NCI-H748 treated with DMSO at 0.1 percent for 48 hours (cell line): ENCODE measurements at regions not wholly inside any gene's neighbourhood (a gene's known extent, or its start where the extent isn't known, plus 50 kb on each side); places are given as distances from the start of the nearest gene placed in this dataset.
"Not testable (repeated sequence)": the region's sequence is repeated elsewhere in the genome, so short reads cannot be mapped to it uniquely, and the experiment has no call there.

Experiments
- DNase-seq: peaks from one replicate; lab custom pipeline; 2025; lab: John Stamatoyannopoulos, UW

DNA sequence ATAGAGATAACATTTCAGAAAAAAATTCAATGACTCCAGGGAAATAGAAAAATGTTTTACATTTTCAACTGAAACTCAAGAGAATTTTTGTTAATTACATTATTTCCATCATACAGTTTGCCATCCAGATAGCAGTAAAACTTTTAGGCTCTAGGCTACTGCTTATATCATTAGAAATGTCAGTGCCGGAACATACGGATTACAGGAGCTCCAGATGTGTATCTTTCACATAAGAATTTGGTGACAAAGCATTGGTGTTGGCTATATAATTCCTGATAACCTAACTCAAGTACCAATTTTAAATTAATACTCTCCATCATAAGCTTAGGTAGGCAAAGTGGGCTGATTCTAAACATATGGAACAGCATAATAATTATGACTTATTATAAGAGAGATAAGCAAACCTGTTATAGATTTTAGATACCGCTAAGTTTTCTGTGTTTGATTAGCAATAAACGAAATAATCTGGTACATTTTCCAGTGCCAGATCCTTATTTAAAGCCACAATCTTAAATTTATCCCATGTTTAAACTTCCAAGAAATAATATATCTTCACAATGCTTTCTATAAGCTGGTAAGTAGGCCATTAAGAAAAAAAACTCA is 637.9 kb downstream of the NXPH1 start:
- no peak for DNase-seq

DNA sequence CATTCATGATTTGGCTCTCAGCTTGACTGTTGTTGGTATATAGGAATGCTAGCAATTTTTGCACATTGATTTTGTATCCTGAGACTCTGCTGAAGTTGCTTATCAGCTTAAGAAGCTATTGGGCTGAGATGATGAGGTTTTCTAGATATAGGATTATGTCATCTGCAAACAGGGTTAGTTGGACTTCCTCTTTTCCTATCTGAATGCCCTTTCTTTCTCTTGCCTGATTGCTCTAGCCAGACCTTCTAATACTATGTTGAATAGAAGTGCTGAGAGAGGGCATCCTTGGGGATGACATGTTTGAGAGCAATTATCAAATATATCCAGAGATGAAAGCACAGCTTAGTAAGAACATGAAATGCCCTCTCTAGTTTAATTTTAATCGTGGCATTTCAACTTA is 642.4 kb downstream of the NXPH1 start:
- not testable (repeated sequence) for DNase-seq

DNA sequence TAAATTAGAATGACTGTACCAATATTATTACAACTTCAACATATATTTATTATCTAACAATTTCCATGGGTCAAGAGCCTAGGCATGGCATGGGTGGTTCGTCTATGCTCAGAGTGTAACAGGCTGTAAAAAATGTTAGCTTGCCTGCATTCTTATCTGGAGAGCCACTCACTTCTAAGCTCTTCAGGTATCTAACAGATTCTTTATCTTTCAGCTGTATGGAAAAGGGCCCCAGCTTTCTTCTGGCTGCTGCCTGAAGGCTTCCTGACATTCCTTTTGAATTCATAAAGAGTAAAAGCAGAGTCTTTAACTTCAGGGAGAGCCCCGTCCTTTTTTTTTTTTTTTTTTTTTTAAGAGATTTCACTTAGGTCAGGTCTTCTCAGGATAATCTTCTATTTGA is 648.8 kb downstream of the NXPH1 start:
- DNase-seq: no peak

DNA sequence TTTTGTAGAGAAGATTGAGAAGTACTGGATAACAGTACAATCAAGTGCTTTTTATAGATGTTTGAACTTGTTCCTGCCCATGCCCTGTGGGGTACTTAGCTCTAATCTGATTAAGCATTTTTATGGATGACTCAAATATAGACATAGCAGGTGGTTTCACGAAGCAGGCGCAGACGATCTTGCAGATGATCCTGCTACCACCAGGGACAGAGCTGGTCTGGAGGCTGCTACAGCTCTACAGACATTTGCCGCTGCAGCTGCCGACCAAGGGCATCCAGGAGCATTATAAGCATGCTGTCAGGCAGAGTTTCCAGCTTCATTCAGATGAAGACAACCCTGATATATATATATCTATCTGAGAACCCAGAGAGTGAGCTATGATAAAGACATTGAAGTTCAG is 650.4 kb downstream of the NXPH1 start:
- DNase-seq: no peak

DNA sequence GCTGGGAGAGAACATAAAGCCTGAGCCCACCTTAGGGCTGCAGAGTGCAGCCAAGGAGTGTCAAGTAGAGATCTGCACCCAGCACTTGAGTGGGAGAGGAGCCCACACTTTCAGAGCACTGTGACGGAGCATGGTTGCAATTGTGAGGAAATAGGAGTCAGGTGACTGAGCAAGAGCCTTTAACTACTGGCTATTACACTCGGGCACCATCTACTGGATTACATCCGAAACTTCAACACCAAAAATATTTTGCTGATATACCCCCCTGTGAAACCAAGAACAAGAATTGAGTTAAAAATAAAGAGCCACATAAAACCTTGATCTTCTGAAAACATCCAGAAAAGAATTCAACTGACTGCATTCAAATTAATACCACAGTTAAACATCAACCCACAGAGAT is 657.9 kb downstream of the NXPH1 start:
- no peak for DNase-seq

DNA sequence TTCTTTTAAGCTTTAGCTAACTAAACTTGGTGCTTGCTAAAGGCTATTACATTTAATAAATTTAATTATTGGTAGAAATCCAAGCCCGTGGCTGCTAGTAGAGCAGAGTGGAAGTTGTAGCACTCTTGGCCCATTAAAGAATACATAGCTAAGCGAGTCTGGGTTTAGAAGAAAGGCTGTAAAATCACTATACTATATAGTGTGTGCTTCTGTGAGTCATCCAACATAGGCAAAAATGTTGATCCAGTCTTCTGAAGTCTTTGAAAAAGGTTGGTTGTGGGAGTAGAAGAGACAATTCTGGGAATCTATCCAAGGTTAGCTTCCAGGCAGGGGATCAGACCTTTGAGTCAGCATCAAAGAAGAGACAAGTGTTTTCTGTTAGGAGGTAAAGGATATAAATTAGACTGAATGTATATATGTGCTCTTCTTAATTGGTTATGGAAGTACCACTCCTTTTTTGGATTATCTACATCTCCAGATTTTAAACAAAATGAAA is 664.2 kb downstream of the NXPH1 start:
- no peak for DNase-seq

DNA sequence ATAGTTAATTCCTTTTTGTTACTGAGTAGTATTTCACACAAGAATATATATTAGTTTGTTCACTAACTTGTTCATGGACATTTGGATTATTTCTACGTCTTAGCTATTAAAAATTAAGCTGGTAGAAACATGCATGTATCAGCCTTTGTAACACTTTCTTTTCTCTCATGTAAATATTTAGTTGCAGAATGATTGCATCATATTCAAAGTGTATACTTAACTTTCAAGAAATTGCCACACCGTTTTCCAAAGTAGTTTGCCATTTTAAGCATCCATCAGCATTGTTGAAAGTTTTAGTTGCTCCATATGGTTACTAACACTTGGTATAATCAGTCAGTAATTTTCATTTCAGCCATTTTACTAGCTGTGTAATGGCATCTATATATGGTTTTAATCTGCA is 666.9 kb downstream of the NXPH1 start:
- DNase-seq: no peak

DNA sequence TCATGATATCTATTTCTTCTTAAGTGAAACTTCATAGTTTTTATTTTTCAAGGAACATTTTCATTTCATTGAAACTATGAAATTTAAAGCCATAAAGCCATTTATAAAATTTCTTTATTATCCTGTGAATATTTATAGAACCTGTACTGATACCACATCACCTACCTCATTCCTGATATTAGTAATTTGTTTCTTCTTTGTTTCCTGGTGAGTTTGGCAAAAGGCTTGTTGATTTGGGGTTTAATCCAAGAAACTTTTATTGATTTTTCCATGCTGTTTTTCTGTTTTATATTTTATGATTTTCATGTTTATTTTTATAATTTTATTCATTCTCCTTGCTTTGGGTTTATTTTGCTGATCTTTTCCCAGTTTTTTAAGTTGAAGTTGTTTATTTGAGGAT is 669.4 kb downstream of the NXPH1 start:
- DNase-seq: no peak

DNA sequence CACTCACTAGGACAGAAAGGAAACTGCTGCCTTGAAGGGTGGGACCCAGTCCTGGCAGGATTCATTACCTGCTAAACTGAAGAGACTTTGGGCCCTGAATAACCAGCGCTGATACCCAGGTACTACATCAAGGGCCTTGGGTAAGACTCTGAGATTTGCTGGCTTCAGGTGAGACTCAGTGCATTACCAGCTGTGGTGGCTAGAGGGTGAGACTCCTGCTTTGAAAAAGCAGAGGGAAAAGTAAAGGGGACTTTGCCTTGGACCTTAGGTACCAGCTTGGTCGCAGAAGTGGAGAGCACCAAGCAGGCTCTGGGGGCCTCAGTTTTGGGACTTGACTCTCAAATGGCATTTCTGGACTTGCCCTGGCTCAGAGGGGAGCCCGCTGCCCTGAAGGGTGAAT is 673.3 kb downstream of the NXPH1 start:
- no peak for DNase-seq

DNA sequence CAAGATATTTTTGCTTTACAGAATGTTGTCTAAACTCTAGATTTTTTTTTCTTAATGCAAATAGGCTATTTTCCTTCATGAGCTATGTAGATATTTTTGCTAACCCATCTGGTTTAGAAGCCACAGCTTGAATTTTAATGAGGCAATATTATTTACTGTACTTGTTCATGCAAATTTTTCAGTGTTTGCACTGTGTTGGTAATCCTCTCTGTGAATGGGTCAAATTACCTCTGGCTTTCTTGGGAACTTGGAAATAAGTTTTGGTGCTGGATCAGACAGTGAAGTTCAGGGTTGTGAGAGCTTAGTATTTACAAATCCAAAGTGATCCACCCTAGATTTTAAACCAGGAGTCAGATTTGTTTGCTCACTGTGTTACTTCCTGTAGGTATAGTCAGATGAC is 686.9 kb downstream of the NXPH1 start:
- no peak for DNase-seq

DNA sequence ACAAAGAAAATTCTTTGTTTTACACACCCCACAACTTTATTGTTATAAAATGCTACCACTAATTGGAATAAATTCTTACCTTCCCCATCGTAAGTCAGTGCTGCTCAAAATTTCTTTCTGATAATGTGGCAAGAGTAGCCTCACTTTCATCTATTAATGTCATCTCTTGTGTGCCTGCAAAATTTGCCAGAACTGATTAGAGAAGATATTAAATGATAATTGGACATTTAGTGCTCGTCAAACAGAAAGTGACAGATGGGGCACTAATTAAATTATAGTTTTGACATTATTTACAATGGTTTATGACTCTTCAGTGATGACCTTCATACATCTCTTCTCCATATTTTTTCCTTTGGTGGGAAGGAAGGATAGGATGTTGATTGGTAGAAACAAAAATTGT is 690.9 kb downstream of the NXPH1 start:
- no peak for DNase-seq

DNA sequence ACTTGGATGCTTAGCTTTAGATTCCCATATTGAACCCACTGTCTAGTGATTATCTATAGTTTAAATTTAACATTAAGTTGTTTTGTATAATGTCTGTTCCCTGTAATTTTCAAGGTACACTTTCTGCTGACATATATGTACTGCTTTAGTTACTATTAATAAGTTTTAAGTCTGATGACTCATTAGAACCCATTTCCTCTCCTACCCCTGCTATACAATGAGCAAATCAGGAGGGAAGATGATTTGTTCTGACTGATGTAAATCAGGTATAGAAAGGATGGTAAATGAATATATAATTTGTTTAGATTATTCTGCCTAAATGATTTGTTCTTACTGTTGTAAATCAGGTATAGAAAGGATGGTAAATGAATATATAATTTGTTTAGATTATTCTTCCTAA is 691.8 kb downstream of the NXPH1 start:
- no peak for DNase-seq

DNA sequence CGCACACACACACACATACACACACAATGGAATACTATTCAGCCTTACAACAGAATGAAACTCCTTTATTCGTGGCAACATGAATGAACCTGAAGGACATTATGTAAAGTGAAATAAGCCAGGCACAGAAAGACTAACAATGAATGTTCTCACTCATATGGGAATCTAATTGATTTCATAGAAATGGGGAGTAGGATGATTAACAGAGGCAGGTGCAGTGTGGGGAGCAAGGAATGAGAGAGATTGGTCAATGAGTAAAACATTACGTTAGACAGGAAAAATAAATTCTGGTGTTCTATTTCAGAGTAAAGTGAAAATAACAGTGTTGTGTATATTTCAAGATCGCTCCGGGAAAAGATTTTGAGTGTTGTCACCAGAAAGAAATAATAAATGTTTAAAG is 694.5 kb downstream of the NXPH1 start:
- DNase-seq: no peak

DNA sequence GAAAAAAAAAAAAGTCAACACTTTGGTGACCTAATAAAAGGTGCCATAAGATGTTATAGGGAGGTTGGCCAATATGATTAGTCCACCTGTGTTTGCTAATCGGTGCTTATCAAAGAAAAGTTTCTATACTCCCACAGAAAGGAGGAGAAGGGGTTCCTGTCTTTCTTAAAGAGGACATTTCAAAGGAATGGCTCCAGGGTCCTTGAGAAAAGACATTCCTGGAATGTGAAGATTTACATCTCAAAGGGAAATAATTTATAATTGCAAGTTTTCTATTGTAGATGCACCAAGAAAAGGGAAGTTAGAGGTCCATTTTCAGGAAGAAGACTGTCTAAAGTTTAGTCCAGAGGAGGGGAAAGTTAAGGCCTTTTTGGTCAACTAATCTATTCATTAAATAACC is 715.3 kb downstream of the NXPH1 start:
- DNase-seq: no peak

DNA sequence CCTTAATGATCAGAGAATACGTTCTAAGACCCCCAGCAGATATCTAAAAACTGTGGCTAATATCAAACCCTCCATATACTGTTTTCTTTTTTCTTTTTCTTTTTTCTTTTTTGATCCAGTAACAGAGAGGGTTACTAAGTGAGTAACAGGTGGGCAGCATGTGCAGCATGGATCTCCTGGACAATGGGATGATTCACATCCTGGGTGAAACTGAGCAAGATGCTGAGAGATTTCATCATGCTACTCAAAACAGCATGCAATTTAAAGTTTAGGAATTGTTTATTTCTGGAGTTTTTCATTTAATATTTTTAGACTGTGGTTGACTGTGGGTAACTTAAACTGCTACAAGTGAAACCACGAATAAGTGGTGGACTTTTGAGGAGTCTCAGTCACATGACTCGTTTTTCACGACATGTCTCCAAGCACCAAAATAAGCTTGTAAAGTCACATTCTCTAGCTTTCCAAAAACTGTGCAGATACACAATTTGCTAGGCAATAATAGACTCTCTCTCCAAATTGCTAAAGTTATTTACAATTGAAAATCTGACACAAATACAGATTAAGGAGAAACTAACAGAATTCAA is 716.2 kb downstream of the NXPH1 start:
- DNase-seq: no peak

DNA sequence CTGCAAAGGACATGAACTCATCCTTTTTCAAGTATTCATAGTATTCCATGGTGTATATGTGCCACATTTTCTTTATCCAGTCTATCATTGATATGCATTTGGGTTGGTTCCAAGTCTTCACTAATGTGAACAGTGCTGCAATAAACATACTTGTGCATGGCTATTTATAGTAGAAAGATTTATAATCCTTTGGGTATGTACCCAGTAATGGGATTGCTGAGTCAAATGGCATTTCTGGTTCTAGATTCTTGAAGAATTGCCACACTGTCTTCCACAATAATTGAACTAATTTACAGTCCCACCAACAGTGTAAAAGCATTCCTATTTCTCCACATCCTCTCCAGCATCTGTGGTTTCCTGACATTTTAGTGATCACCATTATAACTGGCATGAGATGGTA is 730.3 kb downstream of the NXPH1 start:
- not testable (repeated sequence) for DNase-seq

DNA sequence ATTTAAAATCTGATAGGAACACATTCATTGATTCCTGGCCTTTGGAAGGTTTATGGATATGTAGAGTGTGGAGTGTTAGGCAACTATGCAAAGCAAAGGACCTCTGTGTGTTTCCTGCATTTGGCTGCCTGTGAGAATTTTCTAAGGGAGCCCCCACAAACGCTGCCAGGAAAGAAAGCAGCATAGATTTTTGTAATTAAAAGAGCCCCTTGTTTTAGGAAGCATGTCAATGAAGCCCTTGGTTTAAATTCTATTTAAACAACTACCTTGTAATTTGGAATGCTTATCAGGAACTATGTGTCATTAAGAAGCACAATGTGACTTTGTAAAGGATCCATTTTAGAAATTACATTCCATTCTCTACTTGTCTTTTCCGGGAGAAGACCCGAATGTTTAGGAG is 742.5 kb downstream of the NXPH1 start:
- no peak for DNase-seq

DNA sequence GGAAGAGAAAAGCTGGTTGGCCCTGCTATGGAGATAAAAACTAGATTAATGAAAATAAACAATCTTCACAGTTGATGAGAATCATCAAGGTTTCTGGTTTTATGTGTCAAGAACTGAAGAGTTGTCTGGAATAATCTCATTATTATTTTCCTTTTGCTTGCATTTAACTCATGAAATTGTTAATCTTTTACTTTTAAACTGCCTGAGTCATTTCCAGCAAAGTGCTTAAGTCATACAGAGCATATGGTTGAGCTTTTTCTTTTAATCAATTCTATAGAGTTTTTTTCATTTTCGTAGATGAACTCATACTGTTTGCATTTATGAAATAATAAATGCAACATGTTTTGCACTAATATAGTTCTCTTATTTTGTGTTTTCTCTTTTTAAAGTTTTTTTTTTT is 747.9 kb downstream of the NXPH1 start:
- DNase-seq: no peak

DNA sequence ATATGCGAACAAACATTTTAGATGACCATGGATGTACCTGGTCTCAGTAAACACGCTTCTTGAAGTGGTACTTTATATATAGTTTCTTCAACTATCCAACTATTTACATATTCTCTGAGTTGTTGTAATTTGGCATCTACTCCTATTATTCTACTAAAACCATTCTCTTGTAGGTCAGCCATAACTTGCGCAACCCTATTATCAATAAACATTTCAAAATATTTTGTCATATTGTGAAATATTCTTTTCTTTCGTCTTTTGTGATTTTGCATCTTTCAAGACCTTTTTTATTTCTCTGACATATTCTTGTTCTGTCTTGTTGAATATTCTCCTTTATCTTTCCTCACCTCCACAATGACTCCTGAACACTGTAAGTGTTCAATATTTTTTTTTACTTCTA is 753.3 kb downstream of the NXPH1 start:
- DNase-seq: no peak

DNA sequence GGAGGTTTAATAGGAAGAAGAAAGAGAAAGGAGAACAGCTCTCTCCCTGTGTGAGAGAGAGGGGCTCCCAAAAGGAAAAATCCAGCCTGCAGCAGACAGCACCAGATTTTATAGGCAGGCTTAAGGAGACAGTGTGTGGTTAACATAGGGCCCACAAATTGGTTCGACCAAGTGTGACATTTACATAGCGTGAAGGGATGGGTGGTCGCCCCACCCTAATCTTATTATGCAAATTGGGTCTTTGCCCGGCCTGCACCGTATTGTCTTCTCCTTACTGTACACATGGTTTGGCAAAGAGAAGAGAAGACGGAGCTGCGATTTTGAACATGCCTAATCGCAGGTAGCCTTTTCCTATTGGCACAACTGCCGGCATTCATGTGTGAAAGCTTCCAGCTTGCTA is 756.3 kb downstream of the NXPH1 start:
- no peak for DNase-seq

DNA sequence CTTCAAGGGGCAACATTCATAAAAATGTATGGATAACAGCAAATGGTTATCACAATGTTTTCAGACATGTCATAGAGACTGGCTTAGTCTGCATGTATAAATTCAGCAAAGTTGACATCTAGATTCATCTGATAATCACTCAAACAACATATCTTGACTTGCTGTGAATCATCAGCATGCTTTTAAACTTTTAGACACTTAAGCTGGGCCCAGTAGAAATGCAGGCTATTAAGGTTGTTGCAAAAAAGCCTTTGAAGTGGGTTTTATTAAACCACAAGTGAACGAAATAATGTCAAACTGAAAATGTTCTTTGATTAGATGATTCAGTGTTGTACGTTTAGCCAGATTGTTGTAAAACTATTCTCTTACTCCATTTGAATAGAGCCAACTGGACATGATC is 759.6 kb downstream of the NXPH1 start:
- DNase-seq: no peak

DNA sequence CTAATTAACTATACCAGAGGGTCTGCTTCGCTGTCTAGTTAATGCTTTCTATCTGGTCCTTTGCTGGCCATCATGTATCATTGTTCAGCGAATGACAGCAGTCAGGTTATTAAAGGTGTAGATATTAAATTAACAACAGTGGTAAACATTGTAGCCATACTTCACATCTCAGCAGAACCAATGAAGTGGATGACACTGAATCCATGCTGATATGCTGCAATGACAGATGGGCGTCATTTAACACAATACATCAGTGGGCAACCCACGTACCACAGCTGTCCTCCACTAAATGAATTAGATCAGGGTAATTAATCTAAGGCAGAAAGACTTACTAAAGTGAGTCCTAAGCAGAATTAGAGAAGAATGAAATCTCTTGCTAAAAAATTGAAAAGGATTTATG is 767.2 kb downstream of the NXPH1 start:
- peak; percentile 50 for DNase-seq

DNA sequence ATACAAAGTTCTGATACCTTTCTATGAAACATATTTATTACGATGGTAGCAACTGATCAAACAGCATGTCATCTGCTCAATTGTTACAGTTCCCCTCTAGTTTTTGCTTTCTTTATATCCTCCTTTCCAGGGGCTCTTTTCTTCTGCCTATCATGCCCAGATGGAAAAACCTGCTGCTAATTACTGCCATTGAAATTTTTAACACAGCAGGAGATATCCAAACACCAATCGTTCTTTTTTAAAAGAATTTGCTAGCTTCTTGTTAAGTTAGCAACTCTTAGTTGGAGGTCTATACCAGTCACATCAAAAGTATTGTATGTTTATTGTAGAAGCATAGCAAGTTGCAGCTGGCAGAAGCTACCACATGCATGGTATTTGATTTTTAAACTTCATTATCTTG is 768.5 kb downstream of the NXPH1 start:
- DNase-seq: peak; percentile 77

DNA sequence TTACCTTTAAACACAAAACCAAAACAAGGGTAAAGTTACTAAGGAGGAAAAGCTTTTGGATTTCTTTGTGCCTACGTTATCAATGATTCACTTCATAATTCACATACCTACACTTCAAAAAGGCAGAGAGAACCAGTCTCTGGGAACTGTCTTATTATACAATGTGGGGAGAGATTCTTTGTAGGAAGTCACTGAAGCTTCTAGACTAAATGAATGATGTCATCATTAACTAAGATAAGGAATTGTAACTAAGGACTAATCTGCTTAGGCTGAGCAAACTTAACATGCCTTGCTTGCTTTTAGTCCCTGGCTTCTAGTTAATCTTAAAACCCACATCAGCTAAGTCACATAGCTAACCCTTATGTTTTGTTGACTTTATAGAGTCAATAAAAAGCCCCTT is 771.2 kb downstream of the NXPH1 start:
- no peak for DNase-seq
